BJ (cell line): ENCODE measurements at regions not wholly inside any gene's neighbourhood (a gene's known extent, or its start where the extent isn't known, plus 50 kb on each side); places are given as distances from the start of the nearest gene placed in this dataset.

Experiments
- CTCF ChIA-PET: fragments of 350-600 bp; formaldehyde crosslinking; extraction: SDS; loops from one replicate; lab custom pipeline; 2021; ENCODE audit warnings: antibody characterized with exemption, inconsistent platforms; lab: Yijun Ruan, JAX
- POLR2A ChIA-PET: fragments of 300-600 bp; sonication (Branson Sonifier 250); formaldehyde crosslinking; extraction: SDS; loops from one replicate; lab custom pipeline; 2021; ENCODE audit warnings: antibody characterized with exemption; lab: Charles Lee
- DNase-seq: peaks from one replicate; pipeline ENCODE4 v3.0.0-alpha.2; 2011; ENCODE audit warnings: low read depth
- H3K27me3 ChIP-seq: 2 replicates; pipeline ENCODE4 v1.6.0; 2011; ENCODE audit warnings: low read length; ENCODE audit not compliant: control insufficient read depth, insufficient read depth
- H3K36me3 ChIP-seq: 2 replicates; pipeline ENCODE4 v1.5.1; 2011; ENCODE audit warnings: low read length; ENCODE audit not compliant: control insufficient read depth, insufficient read depth
- H3K4me3 ChIP-seq: 2 replicates; pipeline ENCODE4 v1.5.1; 2011; ENCODE audit warnings: low read depth, mild to moderate bottlenecking, control low read depth, low read length
- TF ChIP-seq, protein P1 (sequence below): IDR thresholded peaks from 2 replicates; pipeline ENCODE4 v1.5.1; 2011; ENCODE audit warnings: low read depth, mild to moderate bottlenecking, control low read depth, inconsistent platforms, low read length, moderate library complexity; ENCODE audit not compliant: insufficient read depth

GRCh38 chr7:53596230-53596629 is 560.8 kb downstream of the POM121L12 start:
- ChIA-PET CTCF (no interaction called here), POLR2A (no interaction called here)
- Histone ChIP-seq H3K27me3 (no peaks in the 10 kb centered on the region), H3K36me3 (no peaks in the 10 kb centered on the region), H3K4me3 (no peak overlapping the region)
- DNase-seq = no peak
- TF ChIP-seq, protein P1, sequence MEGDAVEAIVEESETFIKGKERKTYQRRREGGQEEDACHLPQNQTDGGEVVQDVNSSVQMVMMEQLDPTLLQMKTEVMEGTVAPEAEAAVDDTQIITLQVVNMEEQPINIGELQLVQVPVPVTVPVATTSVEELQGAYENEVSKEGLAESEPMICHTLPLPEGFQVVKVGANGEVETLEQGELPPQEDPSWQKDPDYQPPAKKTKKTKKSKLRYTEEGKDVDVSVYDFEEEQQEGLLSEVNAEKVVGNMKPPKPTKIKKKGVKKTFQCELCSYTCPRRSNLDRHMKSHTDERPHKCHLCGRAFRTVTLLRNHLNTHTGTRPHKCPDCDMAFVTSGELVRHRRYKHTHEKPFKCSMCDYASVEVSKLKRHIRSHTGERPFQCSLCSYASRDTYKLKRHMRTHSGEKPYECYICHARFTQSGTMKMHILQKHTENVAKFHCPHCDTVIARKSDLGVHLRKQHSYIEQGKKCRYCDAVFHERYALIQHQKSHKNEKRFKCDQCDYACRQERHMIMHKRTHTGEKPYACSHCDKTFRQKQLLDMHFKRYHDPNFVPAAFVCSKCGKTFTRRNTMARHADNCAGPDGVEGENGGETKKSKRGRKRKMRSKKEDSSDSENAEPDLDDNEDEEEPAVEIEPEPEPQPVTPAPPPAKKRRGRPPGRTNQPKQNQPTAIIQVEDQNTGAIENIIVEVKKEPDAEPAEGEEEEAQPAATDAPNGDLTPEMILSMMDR = no peak

GRCh38 chr7:53600296-53600695 is 564.9 kb downstream of the POM121L12 start:
- TF ChIP-seq, protein P1 = no peak
- ChIA-PET CTCF (interaction anchor here (1.5 kb wide), 1 partner anchor 10 kb away, joined by 4 read pairs; no protein-coding TSS in a partner anchor), POLR2A (no interaction called here)
- Histone ChIP-seq H3K4me3 (no peak overlapping the region), H3K36me3 (no peaks in the 10 kb centered on the region), H3K27me3 (no peaks in the 10 kb centered on the region)
- no peak for DNase-seq

GRCh38 chr7:53602817-53603418 is 567.5 kb downstream of the POM121L12 start:
- no peak for DNase-seq
- H3K4me3 ChIP-seq = no peak overlapping the region
- CTCF ChIA-PET = no interaction called here
- POLR2A ChIA-PET = no interaction called here
- TF ChIP-seq, protein P1 = no peak
- no peaks in the 10 kb centered on the region for H3K36me3 ChIP-seq
- H3K27me3 ChIP-seq = no peaks in the 10 kb centered on the region

- H3K36me3 ChIP-seq = no peaks in the 10 kb centered on the region
- H3K4me3 ChIP-seq = no peak overlapping the region
- POLR2A ChIA-PET = no interaction called here
- TF ChIP-seq, protein P1 = no peak
- CTCF ChIA-PET = no interaction called here
- DNase-seq = no peak
- H3K27me3 ChIP-seq = no peaks in the 10 kb centered on the region
These were observed 568.0 kb downstream of the POM121L12 start for GRCh38 chr7:53603461-53603860.

DNA sequence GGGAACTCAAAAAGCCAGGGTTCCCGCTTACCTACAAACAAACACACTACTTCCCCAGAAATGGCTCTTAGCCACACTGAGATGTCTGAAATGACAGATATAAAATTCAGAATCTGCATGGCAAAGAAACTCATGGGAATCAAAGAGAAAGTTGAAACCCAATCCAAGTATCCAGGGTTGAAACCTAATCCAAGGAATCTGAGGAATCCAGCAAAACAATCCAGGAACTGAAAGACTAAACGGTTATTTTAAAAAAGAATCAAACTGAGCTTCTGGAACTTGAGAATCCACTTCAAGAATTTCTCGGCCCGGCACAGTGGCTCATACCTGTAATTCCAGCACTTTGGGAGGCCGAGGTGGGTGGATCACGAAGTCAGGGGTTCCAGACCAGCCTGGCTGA is 568.8 kb downstream of the POM121L12 start:
- DNase-seq = no peak
- Histone ChIP-seq H3K36me3 (no peaks in the 10 kb centered on the region), H3K27me3 (no peaks in the 10 kb centered on the region), H3K4me3 (no peak overlapping the region)
- TF ChIP-seq, protein P1 = no peak
- ChIA-PET POLR2A (no interaction called here), CTCF (no interaction called here)
